OCI-LY1 (cell line): ENCODE measurements at regions not wholly inside any gene's neighbourhood (a gene's known extent, or its start where the extent isn't known, plus 50 kb on each side); places are given as distances from the start of the nearest gene placed in this dataset.

Experiments
- H2AFZ ChIP-seq: fragments of 200-600 bp; sonication (generic), shearing (Covaris generic); 2 replicates; pipeline ENCODE4 v1.6.0; 2014; ENCODE audit warnings: antibody characterized with exemption, mild to moderate bottlenecking, low read length
- H3F3A ChIP-seq: fragments of 200-600 bp; sonication (generic), shearing (Covaris generic); 2 replicates; pipeline ENCODE4 v1.6.0; 2014; ENCODE audit warnings: mild to moderate bottlenecking, antibody characterized with exemption, low read length, moderate library complexity; ENCODE audit not compliant: insufficient read depth
- H3K27ac ChIP-seq: fragments of 200-600 bp; sonication (generic); 2 replicates; pipeline ENCODE4 v1.5.1; 2014; ENCODE audit warnings: low read length, mixed run types, mild to moderate bottlenecking, low read depth; ENCODE audit not compliant: poor library complexity, severe bottlenecking
- H3K27me3 ChIP-seq: fragments of 200-600 bp; sonication (generic); 2 replicates; pipeline ENCODE4 v1.6.0; 2014; ENCODE audit warnings: antibody characterized with exemption, mild to moderate bottlenecking, low read length, moderate library complexity; ENCODE audit not compliant: insufficient read depth
- H3K36me3 ChIP-seq: fragments of 200-600 bp; sonication (generic); 2 replicates; pipeline ENCODE4 v1.6.1; 2014; ENCODE audit warnings: mild to moderate bottlenecking, antibody characterized with exemption, low read length, moderate library complexity, mixed read lengths; ENCODE audit not compliant: insufficient read depth
- H3K4me1 ChIP-seq: fragments of 200-600 bp; sonication (generic); 2 replicates; pipeline ENCODE4 v1.5.1; 2014; ENCODE audit warnings: mild to moderate bottlenecking, low read length, moderate library complexity; ENCODE audit not compliant: insufficient read depth, severe bottlenecking
- H3K4me2 ChIP-seq: fragments of 200-600 bp; sonication (generic), shearing (Covaris generic); 2 replicates; pipeline ENCODE4 v1.6.1; 2014; ENCODE audit warnings: low read length
- H3K4me3 ChIP-seq: fragments of 200-600 bp; sonication (generic); 2 replicates; pipeline ENCODE4 v1.5.1; 2014; ENCODE audit warnings: low read length, low read depth, mild to moderate bottlenecking, mixed read lengths; ENCODE audit not compliant: poor library complexity, severe bottlenecking
- H3K79me2 ChIP-seq: fragments of 200-600 bp; shearing (Covaris generic); 2 replicates; pipeline ENCODE4 v1.6.1; 2016; ENCODE audit warnings: mixed run types, low read length, mixed read lengths; ENCODE audit not compliant: insufficient read depth
- H3K9ac ChIP-seq: fragments of 200-600 bp; sonication (generic), shearing (Covaris generic); 2 replicates; pipeline ENCODE4 v1.6.1; 2014; ENCODE audit warnings: mild to moderate bottlenecking, low read length, mixed read lengths
- H3K9me2 ChIP-seq: fragments of 200-600 bp; sonication (generic), shearing (Covaris generic); 2 replicates; pipeline ENCODE4 v1.6.1; 2014; ENCODE audit warnings: low read depth, mild to moderate bottlenecking, low read length, mixed read lengths
- H3K9me3 ChIP-seq: fragments of 200-600 bp; shearing (Covaris generic); 2 replicates; pipeline ENCODE4 v1.6.1; 2014; ENCODE audit warnings: low read length, mixed read lengths
- H4K20me1 ChIP-seq: fragments of 200-600 bp; sonication (generic), shearing (Covaris generic); 2 replicates; pipeline ENCODE4 v1.6.0; 2016; ENCODE audit warnings: mild to moderate bottlenecking, low read length; ENCODE audit not compliant: insufficient read depth
- EZH2 ChIP-seq: fragments of 200-600 bp; sonication (generic), shearing (Covaris generic); IDR thresholded peaks from 2 replicates; pipeline ENCODE4 v1.8.0; 2017; ENCODE audit warnings: borderline replicate concordance, mixed run types, mild to moderate bottlenecking, antibody characterized with exemption, low read length, moderate library complexity, mixed read lengths
- TF ChIP-seq, protein P1 (sequence below): fragments of 200-600 bp; sonication (generic), shearing (Covaris generic); IDR thresholded peaks from 2 replicates; pipeline ENCODE4 v1.5.1; 2017; ENCODE audit warnings: mild to moderate bottlenecking, antibody characterized with exemption, low read length, moderate library complexity, mixed read lengths

DNA sequence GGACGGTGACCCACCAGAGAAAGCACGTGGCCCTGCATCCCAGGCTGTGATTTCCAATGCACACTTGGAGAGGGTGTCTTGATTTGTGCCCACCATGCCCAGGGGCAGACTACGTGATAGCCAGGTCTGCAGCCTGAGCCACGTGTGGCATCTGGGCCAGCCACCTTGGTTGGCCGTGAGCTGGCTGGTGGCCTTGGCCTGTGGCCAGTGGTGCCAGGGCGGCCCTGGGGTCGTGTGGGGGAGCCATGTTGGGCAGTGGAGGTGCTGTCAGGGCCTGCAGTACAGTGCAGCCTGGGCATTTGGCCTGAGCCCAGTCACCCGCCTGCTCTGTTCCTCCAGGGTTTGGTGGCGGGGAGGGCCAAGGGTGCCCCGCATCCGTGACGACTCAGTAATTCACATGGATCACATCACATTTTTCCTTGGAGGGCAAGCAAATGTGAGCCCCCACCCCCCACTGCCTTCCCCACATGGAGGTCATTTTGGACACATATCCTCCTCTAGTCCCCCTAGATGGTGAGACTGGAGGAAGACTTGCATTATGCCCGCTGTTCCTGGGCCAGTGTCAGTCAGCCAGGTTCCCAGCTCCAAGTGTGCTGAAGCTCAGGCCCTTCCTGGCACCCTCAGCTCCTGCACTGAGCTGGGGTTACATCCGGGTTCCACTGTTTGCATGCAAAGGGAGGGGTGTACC lies 201.4 kb downstream of the UBE3A start:
- no peaks in the 10 kb centered on the region for H3K27me3 ChIP-seq
- H3K4me2 ChIP-seq, result no peak overlapping the region
- TF ChIP-seq, protein P1, sequence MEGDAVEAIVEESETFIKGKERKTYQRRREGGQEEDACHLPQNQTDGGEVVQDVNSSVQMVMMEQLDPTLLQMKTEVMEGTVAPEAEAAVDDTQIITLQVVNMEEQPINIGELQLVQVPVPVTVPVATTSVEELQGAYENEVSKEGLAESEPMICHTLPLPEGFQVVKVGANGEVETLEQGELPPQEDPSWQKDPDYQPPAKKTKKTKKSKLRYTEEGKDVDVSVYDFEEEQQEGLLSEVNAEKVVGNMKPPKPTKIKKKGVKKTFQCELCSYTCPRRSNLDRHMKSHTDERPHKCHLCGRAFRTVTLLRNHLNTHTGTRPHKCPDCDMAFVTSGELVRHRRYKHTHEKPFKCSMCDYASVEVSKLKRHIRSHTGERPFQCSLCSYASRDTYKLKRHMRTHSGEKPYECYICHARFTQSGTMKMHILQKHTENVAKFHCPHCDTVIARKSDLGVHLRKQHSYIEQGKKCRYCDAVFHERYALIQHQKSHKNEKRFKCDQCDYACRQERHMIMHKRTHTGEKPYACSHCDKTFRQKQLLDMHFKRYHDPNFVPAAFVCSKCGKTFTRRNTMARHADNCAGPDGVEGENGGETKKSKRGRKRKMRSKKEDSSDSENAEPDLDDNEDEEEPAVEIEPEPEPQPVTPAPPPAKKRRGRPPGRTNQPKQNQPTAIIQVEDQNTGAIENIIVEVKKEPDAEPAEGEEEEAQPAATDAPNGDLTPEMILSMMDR, result no peak
- TF ChIP-seq EZH2, result no peak
- no peak overlapping the region for H3K4me3 ChIP-seq
- no peak overlapping the region for H2AFZ ChIP-seq
- no peaks in the 10 kb centered on the region for H4K20me1 ChIP-seq
- no peak overlapping the region for H3K27ac ChIP-seq
- no peaks in the 10 kb centered on the region for H3K9me3 ChIP-seq
- no peaks in the 10 kb centered on the region for H3F3A ChIP-seq
- no peak overlapping the region for H3K9ac ChIP-seq
- no peaks in the 10 kb centered on the region for H3K4me1 ChIP-seq
- H3K79me2 ChIP-seq, result no peaks in the 10 kb centered on the region
- no peaks in the 10 kb centered on the region for H3K36me3 ChIP-seq
- H3K9me2 ChIP-seq, result no peaks in the 10 kb centered on the region

DNA sequence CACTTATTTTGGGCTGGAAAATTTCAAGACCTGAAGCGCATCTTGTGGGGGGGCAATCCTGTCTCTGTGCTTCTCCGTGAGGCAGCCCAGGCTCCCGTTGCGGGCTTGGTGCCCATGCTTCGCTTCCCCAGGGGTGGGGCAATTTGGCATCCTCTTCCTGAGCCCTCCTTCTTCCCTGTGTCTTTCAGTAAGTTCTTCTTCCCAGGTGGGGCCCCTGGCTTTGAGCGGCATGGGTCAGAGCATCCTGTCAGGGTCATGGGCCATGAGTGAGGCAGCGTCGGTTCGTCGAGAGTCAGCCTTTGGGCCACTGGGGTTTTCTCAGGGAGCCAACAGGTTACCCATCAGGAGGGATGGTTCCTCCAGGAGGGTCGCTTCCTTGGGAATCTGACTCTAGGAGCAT lies 200.7 kb downstream of the UBE3A start:
- Histone ChIP-seq H3K27me3 (no peaks in the 10 kb centered on the region), H3K79me2 (no peaks in the 10 kb centered on the region), H3K27ac (no peak overlapping the region), H3K9ac (no peak overlapping the region), H4K20me1 (no peaks in the 10 kb centered on the region), H3K4me3 (no peak overlapping the region), H3K9me3 (no peaks in the 10 kb centered on the region), H3K36me3 (no peaks in the 10 kb centered on the region), H3K9me2 (no peaks in the 10 kb centered on the region), H3F3A (no peaks in the 10 kb centered on the region), H3K4me1 (no peaks in the 10 kb centered on the region), H2AFZ (no peak overlapping the region), H3K4me2 (no peak overlapping the region)
- TF ChIP-seq EZH2, result no peak

DNA sequence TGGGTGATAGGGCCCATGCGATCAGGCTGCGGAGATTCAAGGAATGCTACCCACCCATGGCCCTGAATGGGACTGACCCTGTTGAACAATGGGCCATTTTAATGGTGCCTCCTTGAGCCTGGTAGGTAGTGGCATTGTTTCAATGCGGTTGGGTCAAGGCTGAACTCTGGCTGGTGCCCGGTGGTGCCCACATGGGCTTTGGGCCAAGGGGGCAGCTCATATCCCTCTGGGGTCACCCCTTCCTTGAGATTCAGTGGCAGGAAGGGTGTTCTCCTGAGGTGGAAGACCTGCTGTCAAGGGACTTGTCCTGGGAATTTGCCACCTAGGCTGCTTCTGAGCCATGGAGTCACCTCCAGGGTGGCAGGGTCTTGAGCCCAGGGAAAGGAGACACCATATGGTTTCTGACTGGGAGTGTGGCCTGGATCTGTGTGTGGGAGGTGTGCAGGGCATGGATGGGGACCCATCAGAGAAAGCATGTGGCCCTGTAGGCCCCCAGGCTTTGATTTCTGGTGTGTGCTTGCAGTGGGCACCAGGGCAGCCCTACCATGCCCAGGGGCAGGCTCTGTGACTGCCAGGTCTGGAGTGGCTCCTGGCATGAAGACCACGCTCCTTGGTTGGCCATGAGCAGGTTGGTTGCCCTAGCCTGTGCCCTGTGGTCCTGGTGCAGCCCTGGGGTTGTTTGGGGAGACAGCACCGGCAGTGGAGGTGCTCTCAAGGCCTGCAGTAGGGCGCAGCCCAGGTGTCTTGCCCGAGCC lies 199.9 kb downstream of the UBE3A start:
- H3K36me3 ChIP-seq, result no peaks in the 10 kb centered on the region
- TF ChIP-seq EZH2, result no peak
- TF ChIP-seq, protein P1, result no peak
- H3K9me2 ChIP-seq, result no peaks in the 10 kb centered on the region
- no peaks in the 10 kb centered on the region for H3K9me3 ChIP-seq
- H3F3A ChIP-seq, result no peaks in the 10 kb centered on the region
- no peak overlapping the region for H3K9ac ChIP-seq
- H3K27me3 ChIP-seq, result no peaks in the 10 kb centered on the region
- no peaks in the 10 kb centered on the region for H4K20me1 ChIP-seq
- no peaks in the 10 kb centered on the region for H3K79me2 ChIP-seq
- no peak overlapping the region for H2AFZ ChIP-seq
- H3K4me1 ChIP-seq, result no peaks in the 10 kb centered on the region
- no peak overlapping the region for H3K4me2 ChIP-seq
- no peak overlapping the region for H3K4me3 ChIP-seq
- no peak overlapping the region for H3K27ac ChIP-seq
